NB4 (cell line): ENCODE measurements at regions not wholly inside any gene's neighbourhood (a gene's known extent, or its start where the extent isn't known, plus 50 kb on each side); places are given as distances from the start of the nearest gene placed in this dataset.

Experiments used
- CTCF ChIP-seq: IDR thresholded peaks from one replicate; pipeline ENCODE4 v1.5.1; 2012; ENCODE audit warnings: low read depth, low read length
- POLR2A ChIP-seq: IDR thresholded peaks from 2 replicates; pipeline ENCODE4 v1.6.1; 2011; ENCODE audit warnings: mild to moderate bottlenecking; ENCODE audit not compliant: insufficient read length; ENCODE audit errors: extremely low read depth

DNA sequence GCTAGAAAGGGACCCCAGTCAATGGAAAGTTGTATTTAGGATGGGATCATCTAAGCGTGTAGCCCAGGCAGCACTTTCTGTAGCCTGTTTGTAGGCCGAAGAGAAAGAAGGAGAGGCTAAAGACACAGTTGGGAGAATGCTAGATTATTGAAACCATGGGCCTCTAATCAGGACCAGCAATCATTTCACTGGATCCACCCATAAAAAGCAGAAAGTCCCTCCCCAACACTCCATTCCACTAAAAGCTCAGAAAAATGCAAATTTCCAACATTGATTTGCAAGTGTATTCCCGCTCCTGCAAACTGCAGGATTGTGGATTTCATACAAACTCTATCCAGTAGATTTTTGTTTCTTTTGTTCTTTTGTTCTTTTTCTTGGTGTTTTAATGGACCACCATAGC is 51.2 kb upstream of the FMOD start:
- TF ChIP-seq CTCF (no peak), POLR2A (no peak)
